ENCODE measurements at regions not wholly inside any gene's neighbourhood (a gene's known extent, or its start where the extent isn't known, plus 50 kb on each side); places are given as distances from the start of the nearest gene placed in this dataset.

GRCh38 chr2:6487765-6488164, 377.9 kb downstream of the CMPK2 start:
- DNase-seq, result no peak

GRCh38 chr2:6492573-6492972, 373.1 kb downstream of the CMPK2 start:
- DNase-seq, result peak; percentile 13

DNA sequence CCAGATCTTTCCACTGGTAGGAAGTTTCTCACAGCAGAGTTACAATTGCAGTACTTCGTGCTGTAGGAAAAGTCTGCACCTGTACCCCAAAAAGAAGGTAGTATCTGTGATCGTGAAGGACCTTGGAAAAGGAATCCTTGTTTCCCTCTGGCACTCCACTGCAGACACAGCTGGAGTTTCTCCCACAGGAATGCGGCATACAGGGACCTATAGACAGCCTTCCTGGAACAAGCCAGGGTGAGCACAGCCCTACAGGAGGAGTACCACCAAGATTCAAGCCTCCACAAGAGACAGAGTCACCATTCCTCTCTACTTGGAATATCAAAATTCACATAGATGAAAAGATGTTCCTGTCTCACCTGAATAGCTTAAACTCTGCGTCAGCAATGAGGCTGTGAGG, 372.4 kb downstream of the CMPK2 start:
- DNase-seq, result no peak

DNA sequence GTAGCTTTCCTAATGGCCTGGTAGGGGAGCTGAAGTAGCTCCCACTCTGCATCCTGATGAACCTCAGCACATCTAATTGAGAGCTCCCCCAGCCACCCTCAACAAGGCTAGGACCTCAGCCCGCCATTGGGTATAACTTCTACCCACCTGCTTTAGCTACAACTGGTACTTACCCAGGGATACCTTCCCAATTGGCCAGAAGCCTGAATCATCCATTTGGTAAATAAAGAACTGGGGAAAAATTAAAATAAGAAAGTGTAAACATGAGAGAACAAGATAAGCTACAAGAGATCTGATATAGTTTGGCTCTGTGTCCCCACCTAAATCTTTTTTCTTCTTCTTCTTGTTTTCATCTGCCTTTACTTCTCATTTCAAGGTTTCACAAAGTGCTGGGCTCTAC, 372.0 kb downstream of the CMPK2 start:
- DNase-seq, result no peak

DNA sequence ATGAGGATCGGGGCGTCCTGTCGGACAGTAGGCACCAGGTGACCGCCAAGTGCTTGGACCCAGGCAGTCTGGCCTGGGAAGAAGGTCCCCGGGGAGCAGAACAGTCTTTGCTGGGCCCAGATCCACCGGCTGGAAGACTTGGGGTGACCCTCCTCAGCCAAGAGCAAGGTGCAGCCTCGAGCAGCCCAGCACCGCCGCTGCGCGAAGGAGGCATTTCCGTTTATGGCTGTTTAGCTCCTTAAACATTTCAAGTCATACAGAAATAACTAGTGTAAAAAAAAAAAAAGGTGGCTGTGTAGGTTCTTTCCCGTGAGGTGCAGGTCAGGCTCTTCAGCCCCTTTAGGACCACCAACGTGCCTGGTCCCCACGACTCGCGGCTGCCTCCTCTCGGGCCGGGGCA, 370.2 kb downstream of the CMPK2 start:
- no peak for DNase-seq

- no peak for DNase-seq
These were observed 369.3 kb downstream of the CMPK2 start for GRCh38 chr2:6496376-6496775.

- DNase-seq, result no peak
These were observed 368.7 kb downstream of the CMPK2 start for GRCh38 chr2:6497048-6497447.

GRCh38 chr2:6498841-6499240, 366.9 kb downstream of the CMPK2 start:
- no peak for DNase-seq

DNA sequence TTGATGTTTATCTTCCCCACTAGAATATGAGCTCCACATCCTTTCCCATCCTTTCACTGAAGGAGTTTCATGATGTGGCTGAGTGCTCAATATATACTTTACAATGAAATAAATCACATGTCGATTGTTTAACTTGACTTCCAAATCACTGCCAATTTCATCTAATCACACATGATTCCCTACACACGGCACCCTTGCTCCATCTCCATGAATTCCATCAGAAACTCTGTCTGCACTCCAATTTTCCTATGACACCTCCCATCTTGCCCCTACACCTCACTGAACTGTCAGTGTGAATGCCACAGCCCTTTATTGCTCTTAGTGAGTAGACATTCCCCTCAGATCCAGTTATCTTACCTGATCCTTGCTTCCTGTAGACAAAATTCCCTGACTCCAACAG, 366.0 kb downstream of the CMPK2 start:
- DNase-seq, result no peak

GRCh38 chr2:6506361-6506794, 359.3 kb downstream of the CMPK2 start:
- no peak for DNase-seq

GRCh38 chr2:6506859-6507258, 358.8 kb downstream of the CMPK2 start:
- DNase-seq, result no peak

DNA sequence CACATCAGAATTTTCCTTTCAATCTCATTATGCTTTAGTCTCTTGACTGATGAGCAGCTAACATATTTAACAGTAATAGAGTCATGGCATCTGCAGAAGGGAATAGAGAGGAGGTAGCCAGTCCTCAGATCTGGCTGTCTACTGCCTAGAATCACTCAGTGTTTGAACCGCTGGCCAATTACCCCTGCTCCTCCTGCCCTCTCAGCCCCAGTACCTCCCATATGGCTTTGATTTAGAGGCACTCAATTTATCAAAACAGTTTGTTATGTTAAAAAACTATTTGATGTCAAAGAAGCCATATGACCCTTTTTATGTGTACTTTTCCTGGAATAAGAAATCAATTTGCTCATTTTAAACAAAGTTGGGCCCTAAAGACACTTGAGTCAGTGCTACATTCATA, 355.2 kb downstream of the CMPK2 start:
- no peak for DNase-seq

DNA sequence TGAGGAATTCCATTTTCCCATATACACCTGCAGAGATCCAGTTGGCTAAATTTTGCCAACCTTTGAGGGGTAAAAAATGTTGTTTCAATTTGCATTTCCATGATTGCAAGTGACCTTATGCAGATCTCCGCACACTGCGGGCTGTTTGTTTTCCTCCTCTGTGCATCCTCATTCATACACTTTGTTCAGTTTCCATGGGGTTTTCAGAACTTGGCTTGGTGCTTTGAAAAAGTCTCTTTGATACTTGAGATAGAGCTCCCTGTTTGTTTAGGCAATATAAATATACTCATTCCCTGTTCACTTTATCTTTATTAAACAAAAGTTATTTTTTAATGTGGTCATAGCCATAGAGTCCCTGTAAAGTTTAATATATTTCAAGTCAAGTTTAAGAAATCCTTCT, 353.1 kb downstream of the CMPK2 start:
- DNase-seq, result no peak

DNA sequence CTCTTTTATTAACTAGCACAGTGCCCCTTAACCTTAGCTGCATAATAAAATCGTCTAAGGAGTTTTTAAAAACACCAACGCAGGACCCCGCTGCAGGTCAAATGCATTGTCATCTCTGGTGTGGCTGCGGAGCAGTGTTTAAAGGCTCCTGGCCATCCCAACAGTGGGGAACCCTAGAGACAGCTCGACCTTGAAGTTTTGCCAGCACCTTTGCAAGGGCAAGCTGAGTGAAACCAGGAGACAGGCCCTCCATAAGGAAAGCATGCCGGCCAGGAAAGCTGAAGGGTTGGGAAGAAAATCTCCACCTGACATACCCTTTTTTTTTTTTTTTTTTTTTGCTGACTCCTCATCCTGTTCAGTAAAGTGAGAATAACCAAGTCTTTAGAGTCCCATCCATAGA, 349.0 kb downstream of the CMPK2 start:
- DNase-seq, result no peak

GRCh38 chr2:6518361-6518760, 347.3 kb downstream of the CMPK2 start:
- no peak for DNase-seq

- DNase-seq, result no peak
These were observed 342.2 kb downstream of the CMPK2 start for GRCh38 chr2:6523476-6523875.

- no peak for DNase-seq
These were observed 340.8 kb downstream of the CMPK2 start for GRCh38 chr2:6524691-6525474.

DNA sequence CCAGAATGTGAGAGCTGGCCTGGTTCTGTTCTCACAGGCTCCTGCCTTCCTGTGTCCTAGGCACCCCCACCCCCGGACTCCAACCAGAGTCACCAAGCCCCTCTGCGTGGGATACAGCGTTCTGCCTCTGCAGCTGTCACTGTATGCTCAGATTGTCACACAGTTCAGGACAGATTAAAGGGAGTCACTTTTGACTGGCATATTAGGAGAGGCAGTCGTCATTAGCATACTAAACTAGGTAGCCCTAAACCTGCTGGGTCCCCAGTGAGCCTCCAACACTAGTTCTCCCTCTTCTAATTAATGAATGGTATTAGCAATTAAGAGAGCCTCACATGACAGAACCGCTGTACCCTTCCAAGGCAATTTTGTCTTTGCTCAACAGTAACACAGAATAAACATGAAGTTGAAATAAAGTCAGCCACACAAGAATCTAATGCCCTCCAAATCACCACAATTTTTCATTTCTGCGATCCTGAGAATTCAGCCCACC, 340.2 kb downstream of the CMPK2 start:
- DNase-seq, result no peak

DNA sequence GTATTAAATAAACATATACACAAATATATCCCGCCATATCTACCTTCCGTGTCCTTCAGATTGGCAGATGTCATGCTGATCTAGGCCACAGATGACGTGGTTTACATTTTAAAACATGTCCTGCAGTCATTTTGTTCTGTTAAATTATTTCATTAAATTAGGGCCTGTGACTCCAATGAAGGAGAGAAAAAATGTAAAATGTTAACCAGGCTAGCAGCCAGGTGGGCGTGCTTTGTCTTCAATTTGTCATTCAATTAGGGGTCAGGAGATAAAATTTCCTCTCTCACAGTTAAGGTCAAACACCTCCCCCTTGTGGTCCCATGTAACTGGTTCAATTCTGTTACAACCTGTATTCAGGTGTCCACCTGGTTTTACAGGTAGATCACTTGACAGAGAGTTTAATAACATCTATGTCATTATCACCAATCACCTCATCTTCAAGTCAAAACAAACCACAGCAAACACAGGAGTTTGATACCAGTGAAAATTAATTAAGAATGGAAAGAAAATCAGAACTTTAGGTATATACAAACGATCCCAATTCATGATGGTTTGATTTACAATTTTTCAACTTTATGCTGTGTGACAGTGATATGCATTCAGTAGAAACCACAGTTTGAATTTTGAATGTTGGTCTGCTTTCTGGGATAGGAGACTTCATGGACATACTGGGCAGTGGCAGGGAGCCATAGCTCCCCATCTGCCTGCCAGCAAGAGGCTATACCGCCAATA, 339.4 kb downstream of the CMPK2 start:
- peak; percentile 41 for DNase-seq

DNA sequence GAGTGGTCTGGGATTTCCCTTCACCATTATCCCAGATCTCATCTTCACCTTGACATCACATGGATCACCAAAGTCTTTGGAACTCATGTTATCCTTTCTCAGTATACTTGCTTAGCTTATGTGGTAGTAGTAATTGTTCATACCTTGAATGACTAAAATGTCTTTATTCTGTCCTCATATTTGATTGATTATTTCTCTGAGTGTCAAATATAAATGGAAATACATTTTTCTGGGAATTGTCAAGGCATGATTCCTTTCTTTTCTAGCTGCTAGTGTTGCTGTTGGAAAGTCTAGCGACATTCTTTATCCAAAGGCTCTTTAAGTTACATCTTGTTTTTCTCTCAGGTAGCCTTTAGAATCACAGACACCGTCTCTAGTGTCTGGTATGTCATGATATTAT, 334.4 kb downstream of the CMPK2 start:
- DNase-seq, result no peak

DNA sequence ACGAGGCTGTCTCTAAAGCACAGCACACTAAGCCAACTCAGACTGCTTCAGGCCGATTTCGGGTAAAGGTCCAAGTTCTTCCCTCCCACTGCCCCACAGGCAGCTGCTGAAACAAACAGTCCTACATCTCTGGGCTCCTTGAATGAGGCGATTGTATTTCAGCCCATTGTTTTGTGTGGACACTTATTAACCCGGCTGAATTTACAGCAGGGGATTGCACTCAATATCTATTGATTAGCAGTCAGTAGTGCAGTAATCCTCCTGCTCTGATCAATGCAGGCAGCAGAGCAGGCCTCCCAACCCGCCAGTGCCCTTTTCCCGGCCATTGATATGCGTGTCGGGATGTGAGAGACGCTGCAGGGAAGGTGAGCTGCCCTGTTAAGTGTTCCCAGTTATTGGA, 330.1 kb downstream of the CMPK2 start:
- no peak for DNase-seq

DNA sequence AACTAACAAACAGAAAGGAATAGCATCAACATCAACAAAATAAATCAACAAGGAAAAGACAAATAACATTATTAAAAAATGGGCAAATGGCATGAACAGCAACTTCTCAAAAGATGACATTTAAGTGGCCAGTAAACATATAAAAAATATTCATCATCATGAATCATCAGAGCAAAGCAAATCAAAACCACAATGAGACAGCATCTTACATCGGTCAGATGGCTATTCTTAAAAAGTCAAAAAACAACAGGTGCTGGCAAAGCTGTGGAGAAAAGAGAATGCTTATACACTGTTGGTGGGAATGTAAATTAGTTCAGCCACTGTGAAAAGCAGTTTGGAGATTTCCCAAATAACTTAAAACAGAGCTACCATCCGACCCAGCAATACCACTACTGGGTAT, 327.1 kb downstream of the CMPK2 start:
- DNase-seq, result no peak

GRCh38 chr2:6545336-6545735, 320.4 kb downstream of the CMPK2 start:
- DNase-seq, result no peak

- DNase-seq, result no peak
These were observed 319.9 kb downstream of the CMPK2 start for GRCh38 chr2:6545795-6546194.

Measured in DMS79 treated with DMSO at 0.1 percent for 48 hours (cell line).